ENCODE measurements at regions not wholly inside any gene's neighbourhood (a gene's known extent, or its start where the extent isn't known, plus 50 kb on each side); places are given as distances from the start of the nearest gene placed in this dataset.

DNA sequence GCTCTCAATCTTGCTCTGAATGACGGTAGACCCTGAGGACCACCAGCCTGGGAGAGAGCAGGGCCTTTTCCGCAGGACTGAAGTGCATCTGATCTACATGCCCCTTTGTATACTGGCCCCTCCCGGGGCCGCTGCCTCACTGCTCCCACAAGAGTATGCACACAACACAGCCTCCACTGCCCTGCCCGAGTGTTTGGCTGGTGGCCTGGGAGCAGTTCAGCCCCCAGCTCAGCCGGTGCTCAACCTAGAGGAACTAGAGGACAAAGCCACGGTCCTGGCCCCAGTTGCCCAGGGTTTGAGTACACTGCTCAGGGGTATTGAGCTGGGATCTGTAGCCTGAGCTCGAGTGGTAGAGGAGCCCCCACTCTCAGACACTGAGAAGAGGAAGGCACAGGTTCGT lies 118.9 kb upstream of the CAB39 start:
- no peak for TF ChIP-seq RAD21 (IDR thresholded peaks at IDR 0.05; ENCODE audit: low read depth)
- no peak for TF ChIP-seq EP300 (IDR thresholded peaks at IDR 0.05; ENCODE audit: borderline replicate concordance)
- no peak for TF ChIP-seq ZBTB7A (IDR thresholded peaks at IDR 0.05; ENCODE audit: low read depth)
- TF ChIP-seq, protein P1, sequence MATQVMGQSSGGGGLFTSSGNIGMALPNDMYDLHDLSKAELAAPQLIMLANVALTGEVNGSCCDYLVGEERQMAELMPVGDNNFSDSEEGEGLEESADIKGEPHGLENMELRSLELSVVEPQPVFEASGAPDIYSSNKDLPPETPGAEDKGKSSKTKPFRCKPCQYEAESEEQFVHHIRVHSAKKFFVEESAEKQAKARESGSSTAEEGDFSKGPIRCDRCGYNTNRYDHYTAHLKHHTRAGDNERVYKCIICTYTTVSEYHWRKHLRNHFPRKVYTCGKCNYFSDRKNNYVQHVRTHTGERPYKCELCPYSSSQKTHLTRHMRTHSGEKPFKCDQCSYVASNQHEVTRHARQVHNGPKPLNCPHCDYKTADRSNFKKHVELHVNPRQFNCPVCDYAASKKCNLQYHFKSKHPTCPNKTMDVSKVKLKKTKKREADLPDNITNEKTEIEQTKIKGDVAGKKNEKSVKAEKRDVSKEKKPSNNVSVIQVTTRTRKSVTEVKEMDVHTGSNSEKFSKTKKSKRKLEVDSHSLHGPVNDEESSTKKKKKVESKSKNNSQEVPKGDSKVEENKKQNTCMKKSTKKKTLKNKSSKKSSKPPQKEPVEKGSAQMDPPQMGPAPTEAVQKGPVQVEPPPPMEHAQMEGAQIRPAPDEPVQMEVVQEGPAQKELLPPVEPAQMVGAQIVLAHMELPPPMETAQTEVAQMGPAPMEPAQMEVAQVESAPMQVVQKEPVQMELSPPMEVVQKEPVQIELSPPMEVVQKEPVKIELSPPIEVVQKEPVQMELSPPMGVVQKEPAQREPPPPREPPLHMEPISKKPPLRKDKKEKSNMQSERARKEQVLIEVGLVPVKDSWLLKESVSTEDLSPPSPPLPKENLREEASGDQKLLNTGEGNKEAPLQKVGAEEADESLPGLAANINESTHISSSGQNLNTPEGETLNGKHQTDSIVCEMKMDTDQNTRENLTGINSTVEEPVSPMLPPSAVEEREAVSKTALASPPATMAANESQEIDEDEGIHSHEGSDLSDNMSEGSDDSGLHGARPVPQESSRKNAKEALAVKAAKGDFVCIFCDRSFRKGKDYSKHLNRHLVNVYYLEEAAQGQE (IDR thresholded peaks at IDR 0.05; ENCODE audit: low read depth), result no peak
- TF ChIP-seq FOXM1 (IDR thresholded peaks at IDR 0.05; ENCODE audit: borderline replicate concordance, low read depth), result no peak
- no peak for TF ChIP-seq CEBPB (IDR thresholded peaks at IDR 0.05)
- no peak for TF ChIP-seq TEAD4 (IDR thresholded peaks at IDR 0.05)

DNA sequence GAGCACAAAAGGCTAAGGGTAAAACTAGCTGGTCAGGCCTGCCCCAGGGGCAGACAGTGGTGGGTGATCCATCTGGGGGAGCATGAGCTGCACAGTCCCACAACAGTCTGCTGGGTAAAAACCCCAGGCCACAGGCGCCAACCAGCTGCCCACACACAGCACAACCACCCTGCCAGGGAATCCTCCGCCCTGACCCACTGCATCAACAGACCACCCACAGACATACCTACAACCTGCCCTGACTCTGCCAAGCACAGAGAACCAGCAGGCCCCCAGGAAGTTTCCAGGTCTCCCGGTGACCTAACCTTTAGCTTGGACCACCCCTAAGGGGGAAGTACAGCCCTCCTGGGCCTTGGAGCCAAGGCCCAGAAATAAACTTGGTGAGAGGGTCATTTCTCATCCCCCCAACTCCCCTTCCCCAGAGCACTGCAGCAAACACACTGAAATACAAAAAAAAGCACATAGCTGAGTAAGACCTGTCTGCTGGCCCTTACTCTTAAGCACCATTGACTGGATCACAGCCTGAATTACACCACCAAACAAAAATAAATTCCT lies 118.3 kb upstream of the CAB39 start:
- TF ChIP-seq FOXM1 (IDR thresholded peaks at IDR 0.05; ENCODE audit: borderline replicate concordance, low read depth) (no peak), YY1 (IDR thresholded peaks at IDR 0.05; ENCODE audit: low read depth) (no peak), EGR1 (IDR thresholded peaks at IDR 0.05) (no peak), EP300 (IDR thresholded peaks at IDR 0.05; ENCODE audit: borderline replicate concordance) (no peak)

DNA sequence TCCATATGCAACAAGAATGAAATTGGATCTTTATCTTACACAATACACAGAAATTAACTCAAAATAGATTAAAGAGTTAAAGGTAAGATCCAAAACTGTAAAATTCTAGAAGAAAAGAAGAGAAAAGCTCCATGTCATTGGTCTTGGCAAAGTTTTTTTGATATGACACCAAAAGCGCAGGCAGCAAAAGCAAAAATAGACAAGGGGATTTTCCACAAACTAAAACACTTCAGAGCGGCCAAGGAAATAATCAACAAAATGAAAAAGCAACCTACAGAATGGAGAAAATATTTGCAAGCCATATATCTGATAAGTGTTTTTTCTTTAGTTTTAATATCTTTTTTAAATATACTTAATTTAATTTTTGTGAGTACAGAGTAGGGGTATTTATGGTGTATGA lies 112.8 kb upstream of the CAB39 start:
- TF ChIP-seq YY1 (IDR thresholded peaks at IDR 0.05; ENCODE audit: low read depth), result no peak
- TF ChIP-seq TCF12 (IDR thresholded peaks at IDR 0.05; ENCODE audit: low read depth), result no peak
- no peak for TF ChIP-seq EP300 (IDR thresholded peaks at IDR 0.05; ENCODE audit: borderline replicate concordance)
- TF ChIP-seq, protein P2, sequence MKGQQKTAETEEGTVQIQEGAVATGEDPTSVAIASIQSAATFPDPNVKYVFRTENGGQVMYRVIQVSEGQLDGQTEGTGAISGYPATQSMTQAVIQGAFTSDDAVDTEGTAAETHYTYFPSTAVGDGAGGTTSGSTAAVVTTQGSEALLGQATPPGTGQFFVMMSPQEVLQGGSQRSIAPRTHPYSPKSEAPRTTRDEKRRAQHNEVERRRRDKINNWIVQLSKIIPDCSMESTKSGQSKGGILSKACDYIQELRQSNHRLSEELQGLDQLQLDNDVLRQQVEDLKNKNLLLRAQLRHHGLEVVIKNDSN (IDR thresholded peaks at IDR 0.05), result no peak
- TF ChIP-seq RAD21 (IDR thresholded peaks at IDR 0.05; ENCODE audit: low read depth), result no peak
- TF ChIP-seq EGR1 (IDR thresholded peaks at IDR 0.05), result no peak
- TF ChIP-seq, protein P3, sequence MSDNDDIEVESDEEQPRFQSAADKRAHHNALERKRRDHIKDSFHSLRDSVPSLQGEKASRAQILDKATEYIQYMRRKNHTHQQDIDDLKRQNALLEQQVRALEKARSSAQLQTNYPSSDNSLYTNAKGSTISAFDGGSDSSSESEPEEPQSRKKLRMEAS (IDR thresholded peaks at IDR 0.05), result no peak
- no peak for TF ChIP-seq TEAD4 (IDR thresholded peaks at IDR 0.05)
- no peak for TF ChIP-seq ZBTB7A (IDR thresholded peaks at IDR 0.05; ENCODE audit: low read depth)
- TF ChIP-seq CEBPB (IDR thresholded peaks at IDR 0.05), result no peak
- TF ChIP-seq FOXM1 (IDR thresholded peaks at IDR 0.05; ENCODE audit: borderline replicate concordance, low read depth), result no peak
- TF ChIP-seq CREB1 (IDR thresholded peaks at IDR 0.05; ENCODE audit: low read depth), result no peak
- no peak for TF ChIP-seq NFIC (IDR thresholded peaks at IDR 0.05)
- no peak for TF ChIP-seq TAF1 (IDR thresholded peaks at IDR 0.05; ENCODE audit: low read depth)
- TF ChIP-seq, protein P1 (IDR thresholded peaks at IDR 0.05; ENCODE audit: low read depth), result no peak

DNA sequence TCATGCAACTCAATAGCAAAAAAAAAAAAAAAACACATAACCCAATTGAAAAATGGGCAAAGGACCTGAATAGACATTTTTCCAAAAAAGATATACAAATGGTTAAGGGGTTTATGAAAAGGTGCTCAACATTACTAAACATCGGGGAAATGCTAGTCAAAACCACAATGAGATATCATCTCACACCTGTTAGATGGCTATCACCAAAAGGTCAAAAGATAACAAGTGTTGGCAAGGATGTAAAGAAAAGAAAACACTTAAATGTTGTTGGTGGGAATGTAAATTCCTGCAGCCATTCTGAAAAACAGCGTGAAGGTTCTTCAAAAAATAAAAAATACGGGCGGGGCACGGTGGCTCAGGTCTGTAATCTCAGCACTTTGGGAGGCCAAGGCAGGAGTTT lies 112.4 kb upstream of the CAB39 start:
- TF ChIP-seq RAD21 (IDR thresholded peaks at IDR 0.05; ENCODE audit: low read depth) (no peak), ZBTB7A (IDR thresholded peaks at IDR 0.05; ENCODE audit: low read depth) (no peak), TCF12 (IDR thresholded peaks at IDR 0.05; ENCODE audit: low read depth) (no peak), CEBPB (IDR thresholded peaks at IDR 0.05) (no peak), FOXM1 (IDR thresholded peaks at IDR 0.05; ENCODE audit: borderline replicate concordance, low read depth) (no peak), YY1 (IDR thresholded peaks at IDR 0.05; ENCODE audit: low read depth) (no peak), EGR1 (IDR thresholded peaks at IDR 0.05) (no peak), EP300 (IDR thresholded peaks at IDR 0.05; ENCODE audit: borderline replicate concordance) (no peak), NFIC (IDR thresholded peaks at IDR 0.05) (no peak), TEAD4 (IDR thresholded peaks at IDR 0.05) (no peak), CREB1 (IDR thresholded peaks at IDR 0.05; ENCODE audit: low read depth) (no peak), TAF1 (IDR thresholded peaks at IDR 0.05; ENCODE audit: low read depth) (no peak)
- TF ChIP-seq, protein P1 (IDR thresholded peaks at IDR 0.05; ENCODE audit: low read depth), result no peak
- TF ChIP-seq, protein P3 (IDR thresholded peaks at IDR 0.05), result no peak
- TF ChIP-seq, protein P2 (IDR thresholded peaks at IDR 0.05), result no peak

All from Ishikawa (cell line).